OCI-LY7 (cell line): ENCODE measurements at regions not wholly inside any gene's neighbourhood (a gene's known extent, or its start where the extent isn't known, plus 50 kb on each side); places are given as distances from the start of the nearest gene placed in this dataset.

Experiments
- BruUV-seq: library from RNA; stranded (reverse); fragments of 400-500 nt; replicated peaks from 2 replicates; lab custom pipeline; 2021; lab: Mats Ljungman, UMichigan
- CTCF ChIA-PET: fragments of 300-600 bp; sonication (Branson Sonifier 250); formaldehyde crosslinking; loops from one replicate; lab custom pipeline; 2022; ENCODE audit warnings: antibody characterized with exemption; ENCODE audit not compliant: unreplicated experiment; lab: Charles Lee
- POLR2A ChIA-PET: fragments of 300-600 bp; sonication (Branson Sonifier 250); formaldehyde crosslinking; loops from one replicate; lab custom pipeline; 2022; ENCODE audit warnings: antibody characterized with exemption; lab: Charles Lee
- DNase-seq: peaks from one replicate; pipeline ENCODE4 v3.0.0-alpha.2; 2015; ENCODE audit warnings: low spot score
- H2AFZ ChIP-seq: fragments of 200-600 bp; sonication (generic), shearing (Covaris generic); 2 replicates; pipeline ENCODE4 v1.6.1; 2014; ENCODE audit warnings: mild to moderate bottlenecking, antibody characterized with exemption, low read length, moderate library complexity
- H3K27ac ChIP-seq: fragments of 200-600 bp; sonication (generic); 2 replicates; pipeline ENCODE4 v1.5.1; 2014; ENCODE audit warnings: mixed run types, low read depth, mild to moderate bottlenecking, moderate library complexity, low read length, inconsistent platforms; ENCODE audit not compliant: poor library complexity, severe bottlenecking
- H3K36me3 ChIP-seq: fragments of 200-600 bp; sonication (generic); 2 replicates; pipeline ENCODE4 v1.6.1; 2014; ENCODE audit warnings: mild to moderate bottlenecking, antibody characterized with exemption, low read length, moderate library complexity, mixed read lengths; ENCODE audit not compliant: insufficient read depth
- H3K4me1 ChIP-seq: fragments of 200-600 bp; sonication (generic); 2 replicates; pipeline ENCODE4 v1.5.1; 2014; ENCODE audit warnings: mild to moderate bottlenecking, low read length; ENCODE audit not compliant: insufficient read depth, poor library complexity, severe bottlenecking
- H3K4me2 ChIP-seq: fragments of 200-600 bp; sonication (generic); 2 replicates; pipeline ENCODE4 v1.6.1; 2014; ENCODE audit warnings: mild to moderate bottlenecking, low read length
- H3K4me3 ChIP-seq: fragments of 200-600 bp; sonication (generic); 2 replicates; pipeline ENCODE4 v1.5.1; 2014; ENCODE audit warnings: mild to moderate bottlenecking, low read depth, low read length; ENCODE audit not compliant: poor library complexity, severe bottlenecking
- H3K79me2 ChIP-seq: fragments of 200-600 bp; sonication (generic); 2 replicates; pipeline ENCODE4 v1.6.1; 2016; ENCODE audit warnings: low read depth, mild to moderate bottlenecking, low read length, moderate library complexity, mixed read lengths; ENCODE audit not compliant: insufficient read depth
- H3K9me2 ChIP-seq: fragments of 200-600 bp; sonication (generic); 2 replicates; pipeline ENCODE4 v1.6.1; 2016; ENCODE audit warnings: mild to moderate bottlenecking, low read length, mixed read lengths; ENCODE audit not compliant: insufficient read depth
- H3K9me3 ChIP-seq: fragments of 200-600 bp; sonication (generic); 2 replicates; pipeline ENCODE4 v1.6.1; 2014; ENCODE audit warnings: mild to moderate bottlenecking, mixed run types, low read length, mixed read lengths
- H4K20me1 ChIP-seq: fragments of 200-600 bp; sonication (generic); 2 replicates; pipeline ENCODE4 v1.6.1; 2014; ENCODE audit warnings: mild to moderate bottlenecking, antibody characterized with exemption, low read length, moderate library complexity, mixed read lengths; ENCODE audit not compliant: insufficient read depth
- CTCF ChIP-seq: fragments of 200-600 bp; sonication (generic); conservative IDR thresholded peaks from 2 replicates; pipeline ENCODE4 v1.5.1; 2014; ENCODE audit warnings: mild to moderate bottlenecking, antibody characterized with exemption, low read length, moderate library complexity, mixed read lengths
- EZH2phosphoT487 ChIP-seq: fragments of 200-600 bp; sonication (generic); IDR thresholded peaks from 2 replicates; pipeline ENCODE4 v1.6.1; 2018; ENCODE audit warnings: low read depth, borderline replicate concordance, mild to moderate bottlenecking, mixed run types, antibody characterized with exemption, low read length, moderate library complexity, mixed read lengths
- intact Hi-C: fragments of 100-400 bp; cut with micrococcal nuclease; formaldehyde crosslinking; loops from one replicate; pipeline ENCODE4 v1.10.0; 2022; ENCODE audit not compliant: unreplicated experiment

DNA sequence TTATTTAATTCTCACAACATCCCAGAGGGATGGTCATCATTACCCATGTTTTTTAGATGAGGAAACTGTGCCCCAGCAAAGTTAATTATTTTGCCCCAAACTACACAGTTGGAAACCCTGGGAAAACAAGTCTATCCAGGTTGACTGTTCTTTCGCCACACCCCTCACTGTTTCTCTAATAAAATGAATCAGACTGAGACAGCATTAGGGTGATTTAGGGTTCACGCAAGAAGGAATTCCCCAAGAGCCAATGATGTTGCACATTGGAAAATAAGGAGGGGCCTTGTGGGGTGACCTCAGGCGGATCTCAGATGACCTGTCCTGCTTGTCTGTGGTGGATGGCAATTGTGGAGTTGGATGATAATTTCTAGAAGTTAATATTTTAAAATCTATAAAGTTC lies 135.7 kb upstream of the TBX20 start:
- intact Hi-C loops: no loop called here
- no peaks in the 10 kb centered on the region for H3K9me2 ChIP-seq
- H3K79me2 ChIP-seq: no peaks in the 10 kb centered on the region
- TF ChIP-seq EZH2phosphoT487 (no peak), CTCF (no peak)
- no peak overlapping the region for H2AFZ ChIP-seq
- no TSS peak for BruUV-seq
- POLR2A ChIA-PET: no interaction called here
- CTCF ChIA-PET: no interaction called here
- DNase-seq: no peak
- no peaks in the 10 kb centered on the region for H4K20me1 ChIP-seq
- H3K9me3 ChIP-seq: no peaks in the 10 kb centered on the region
- no peak overlapping the region for H3K4me2 ChIP-seq
- no peak overlapping the region for H3K4me3 ChIP-seq
- H3K27ac ChIP-seq: no peak overlapping the region
- no peaks in the 10 kb centered on the region for H3K4me1 ChIP-seq
- no peaks in the 10 kb centered on the region for H3K36me3 ChIP-seq

GRCh38 chr7:35386816-35387706 lies 133.2 kb upstream of the TBX20 start:
- H3K9me3 ChIP-seq: no peaks in the 10 kb centered on the region
- no peak overlapping the region for H3K4me3 ChIP-seq
- ChIA-PET CTCF (no interaction called here), POLR2A (no interaction called here)
- no peak for DNase-seq
- TF ChIP-seq CTCF (no peak), EZH2phosphoT487 (no peak)
- intact Hi-C loops: no loop called here
- no peak overlapping the region for H3K4me2 ChIP-seq
- no peak overlapping the region for H3K27ac ChIP-seq
- no TSS peak for BruUV-seq
- no peaks in the 10 kb centered on the region for H3K9me2 ChIP-seq
- H3K4me1 ChIP-seq: no peaks in the 10 kb centered on the region
- no peaks in the 10 kb centered on the region for H3K79me2 ChIP-seq
- no peaks in the 10 kb centered on the region for H3K36me3 ChIP-seq
- no peak overlapping the region for H2AFZ ChIP-seq
- H4K20me1 ChIP-seq: no peaks in the 10 kb centered on the region
